ENCODE measurements at regions not wholly inside any gene's neighbourhood (a gene's known extent, or its start where the extent isn't known, plus 50 kb on each side); places are given as distances from the start of the nearest gene placed in this dataset.
"Not testable (repeated sequence)": the region's sequence is repeated elsewhere in the genome, so short reads cannot be mapped to it uniquely, and the experiment has no call there.

- H3K36me3 ChIP-seq: no peaks in the 10 kb centered on the region
- no peaks in the 10 kb centered on the region for H3K27me3 ChIP-seq
- DNase-seq: no peak
- peaks cover 0 to 4% (median 0%) of the 10 kb centered on the region in 3 donors for H3K9me3 ChIP-seq
- H3K4me1 ChIP-seq: no peaks in the 10 kb centered on the region
- intact Hi-C loops (cut with DNase I; ENCODE audit: low total_unique reads): no loop called here
- TF ChIP-seq, protein P1, sequence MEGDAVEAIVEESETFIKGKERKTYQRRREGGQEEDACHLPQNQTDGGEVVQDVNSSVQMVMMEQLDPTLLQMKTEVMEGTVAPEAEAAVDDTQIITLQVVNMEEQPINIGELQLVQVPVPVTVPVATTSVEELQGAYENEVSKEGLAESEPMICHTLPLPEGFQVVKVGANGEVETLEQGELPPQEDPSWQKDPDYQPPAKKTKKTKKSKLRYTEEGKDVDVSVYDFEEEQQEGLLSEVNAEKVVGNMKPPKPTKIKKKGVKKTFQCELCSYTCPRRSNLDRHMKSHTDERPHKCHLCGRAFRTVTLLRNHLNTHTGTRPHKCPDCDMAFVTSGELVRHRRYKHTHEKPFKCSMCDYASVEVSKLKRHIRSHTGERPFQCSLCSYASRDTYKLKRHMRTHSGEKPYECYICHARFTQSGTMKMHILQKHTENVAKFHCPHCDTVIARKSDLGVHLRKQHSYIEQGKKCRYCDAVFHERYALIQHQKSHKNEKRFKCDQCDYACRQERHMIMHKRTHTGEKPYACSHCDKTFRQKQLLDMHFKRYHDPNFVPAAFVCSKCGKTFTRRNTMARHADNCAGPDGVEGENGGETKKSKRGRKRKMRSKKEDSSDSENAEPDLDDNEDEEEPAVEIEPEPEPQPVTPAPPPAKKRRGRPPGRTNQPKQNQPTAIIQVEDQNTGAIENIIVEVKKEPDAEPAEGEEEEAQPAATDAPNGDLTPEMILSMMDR (IDR thresholded peaks at IDR 0.05): no peak
- no peak overlapping the region for H3K27ac ChIP-seq
- H3K4me3 ChIP-seq: no peak overlapping the region
Observed at GRCh38 chr3:67142432-67142831, 144.3 kb downstream of the KBTBD8 start.

DNA sequence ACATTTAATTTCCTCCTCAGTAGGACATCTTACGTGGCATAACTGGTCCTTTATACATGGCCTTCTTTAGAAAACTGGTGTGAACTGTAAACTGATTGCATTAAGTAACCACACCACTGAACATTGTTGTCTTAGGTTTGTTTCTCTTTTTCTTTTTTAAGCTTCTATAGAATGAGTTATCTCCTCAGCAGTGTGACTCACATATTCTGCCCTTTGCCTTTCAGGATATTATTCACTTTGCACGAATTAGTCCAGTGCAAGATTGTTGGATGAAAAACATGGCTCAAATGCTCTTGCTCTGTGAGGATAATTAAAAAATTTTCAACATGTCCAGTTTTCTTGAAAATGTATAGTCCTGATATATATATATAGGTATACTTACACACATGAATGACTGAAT is 147.6 kb downstream of the KBTBD8 start:
- Histone ChIP-seq H3K4me1 (no peaks in the 10 kb centered on the region), H3K36me3 (no peaks in the 10 kb centered on the region), H3K27me3 (no peaks in the 10 kb centered on the region), H3K4me3 (no peak overlapping the region), H3K9me3 (peaks cover 0 to 4% (median 0%) of the 10 kb centered on the region in 3 donors), H3K27ac (no peak overlapping the region)
- no peak for DNase-seq
- intact Hi-C loops (cut with DNase I; ENCODE audit: low total_unique reads): no loop called here
- TF ChIP-seq, protein P1 (IDR thresholded peaks at IDR 0.05): no peak

DNA sequence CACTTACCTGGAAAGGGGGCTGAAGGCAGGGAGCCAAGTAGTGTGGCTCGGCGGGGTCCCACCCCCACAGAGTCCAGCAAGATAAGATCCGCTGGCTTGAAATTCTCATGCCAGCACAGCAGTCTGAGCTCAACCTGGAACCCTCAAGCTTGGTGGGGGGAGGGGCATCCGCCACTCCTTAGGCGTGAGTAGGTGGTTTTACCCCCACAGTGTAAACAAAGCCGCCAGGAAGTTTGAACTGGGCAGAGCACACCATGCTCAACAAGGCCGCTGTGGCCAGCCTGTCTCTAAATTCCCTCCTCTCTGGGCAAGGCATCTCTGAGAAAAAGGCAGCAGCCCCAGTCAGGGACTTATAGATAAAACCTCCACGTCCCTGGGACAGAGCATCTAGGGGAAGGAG is 156.3 kb downstream of the KBTBD8 start:
- H3K27me3 ChIP-seq: no peaks in the 10 kb centered on the region
- H3K4me1 ChIP-seq: no peaks in the 10 kb centered on the region
- DNase-seq: no peak
- no peak overlapping the region for H3K4me3 ChIP-seq
- TF ChIP-seq, protein P1 (IDR thresholded peaks at IDR 0.05): no peak
- intact Hi-C loops (cut with DNase I; ENCODE audit: low total_unique reads): no loop called here
- H3K36me3 ChIP-seq: no peaks in the 10 kb centered on the region
- H3K9me3 ChIP-seq: no peaks in the 10 kb centered on the region
- H3K27ac ChIP-seq: no peak overlapping the region

DNA sequence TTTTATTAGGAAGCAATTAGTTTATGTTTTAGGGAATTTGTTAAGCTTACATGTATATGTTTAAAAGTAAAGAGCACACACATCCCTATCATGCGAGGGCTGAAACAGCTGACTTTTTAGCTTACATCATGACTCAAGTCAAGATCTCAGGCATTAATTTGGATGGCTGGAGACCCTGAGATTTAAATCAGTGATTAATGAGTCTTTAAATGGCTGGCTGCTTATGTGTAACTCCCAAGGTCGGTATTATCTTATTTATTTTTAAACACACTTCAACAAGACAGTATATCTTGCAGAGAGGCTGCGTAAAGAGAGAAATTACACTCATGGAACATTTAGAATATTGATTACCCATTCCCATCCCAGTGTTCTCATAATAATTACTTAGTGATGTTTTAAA is 169.4 kb downstream of the KBTBD8 start:
- Histone ChIP-seq H3K4me1 (no peaks in the 10 kb centered on the region), H3K9me3 (no peaks in the 10 kb centered on the region), H3K27ac (no peak overlapping the region), H3K36me3 (no peaks in the 10 kb centered on the region), H3K27me3 (no peaks in the 10 kb centered on the region), H3K4me3 (no peak overlapping the region)
- TF ChIP-seq, protein P1 (IDR thresholded peaks at IDR 0.05): no peak
- intact Hi-C loops (cut with DNase I; ENCODE audit: low total_unique reads): no loop called here
- no peak for DNase-seq

DNA sequence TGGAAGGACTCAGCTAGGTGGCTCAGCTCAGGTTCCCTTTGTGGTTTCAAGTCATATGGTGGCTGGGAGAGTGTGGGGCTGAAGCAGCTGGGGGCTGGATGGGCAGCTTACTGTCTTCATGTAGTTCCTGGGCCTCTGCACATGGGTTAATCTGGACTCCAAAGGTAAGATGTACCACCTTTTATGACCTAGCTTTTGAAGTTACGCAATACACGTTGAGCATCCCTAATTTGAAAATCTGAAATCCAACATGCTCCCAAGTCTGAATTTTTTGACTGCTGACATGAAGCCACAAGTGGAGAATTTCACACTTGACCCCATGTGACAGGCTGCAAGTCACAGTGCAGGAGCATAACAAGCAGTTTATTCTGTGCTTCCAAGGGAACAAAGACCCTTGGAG is 173.7 kb downstream of the KBTBD8 start:
- Histone ChIP-seq H3K4me3 (no peak overlapping the region), H3K36me3 (no peaks in the 10 kb centered on the region), H3K27me3 (no peaks in the 10 kb centered on the region), H3K4me1 (no peaks in the 10 kb centered on the region), H3K9me3 (peaks cover 0 to 8% (median 0%) of the 10 kb centered on the region in 3 donors), H3K27ac (no peak overlapping the region)
- TF ChIP-seq, protein P1 (IDR thresholded peaks at IDR 0.05): no peak
- intact Hi-C loops (cut with DNase I; ENCODE audit: low total_unique reads): no loop called here
- DNase-seq: no peak

GRCh38 chr3:67173130-67173529 is 175.0 kb downstream of the KBTBD8 start:
- H3K9me3 ChIP-seq; H3K4me1 ChIP-seq; H3K4me3 ChIP-seq; H3K36me3 ChIP-seq; DNase-seq; intact Hi-C loops (cut with DNase I; ENCODE audit: low total_unique reads); H3K27ac ChIP-seq; H3K27me3 ChIP-seq: not testable (repeated sequence)
